ENCODE measurements at regions not wholly inside any gene's neighbourhood (a gene's known extent, or its start where the extent isn't known, plus 50 kb on each side); places are given as distances from the start of the nearest gene placed in this dataset.

DNA sequence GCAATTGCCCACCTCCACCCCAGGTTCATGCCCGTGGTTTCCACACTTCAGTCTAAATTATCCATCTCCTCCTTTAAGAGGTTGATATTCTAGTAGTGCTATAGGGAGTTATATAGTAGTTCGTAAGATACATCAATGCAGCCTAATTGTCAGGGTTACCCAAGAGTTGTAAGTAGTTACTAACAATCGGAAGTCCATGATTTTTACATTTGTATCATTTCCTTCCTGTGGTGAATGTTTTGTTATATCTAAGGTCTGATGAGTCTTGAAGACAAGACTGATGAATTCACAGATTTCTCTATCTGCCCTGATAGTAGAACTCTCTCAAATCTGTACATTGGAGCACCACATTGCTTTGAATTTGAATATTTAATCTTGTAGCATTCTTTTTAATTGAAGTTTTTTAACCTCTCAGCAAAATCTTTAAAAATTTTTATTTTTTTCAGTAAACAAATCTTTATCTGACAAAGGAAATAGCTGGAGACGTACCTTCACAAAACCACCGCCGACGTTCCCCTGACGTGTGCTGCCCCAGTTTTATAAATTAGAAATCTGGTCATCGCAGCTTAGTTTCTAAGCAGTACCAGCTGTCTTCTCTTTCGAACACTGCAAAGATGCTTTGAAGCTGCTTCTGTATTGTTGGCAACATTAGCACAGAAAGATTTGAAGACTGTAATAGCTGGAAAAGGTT, 264.5 kb downstream of the SOCS6 start:
- TF ChIP-seq REST (IDR thresholded peaks at IDR 0.05; ENCODE audit: low read depth) (no peak), NFIC (IDR thresholded peaks at IDR 0.05) (no peak), FOXM1 (IDR thresholded peaks at IDR 0.05; ENCODE audit: borderline replicate concordance, low read depth) (no peak), RAD21 (IDR thresholded peaks at IDR 0.05; ENCODE audit: low read depth) (no peak), EP300 (IDR thresholded peaks at IDR 0.05; ENCODE audit: borderline replicate concordance) (no peak), CREB1 (IDR thresholded peaks at IDR 0.05; ENCODE audit: low read depth) (no peak)

GRCh38 chr18:70536370-70537062, 247.7 kb downstream of the SOCS6 start:
- TF ChIP-seq EGR1 (IDR thresholded peaks at IDR 0.05): no peak
- no peak for TF ChIP-seq MAX (IDR thresholded peaks at IDR 0.05)
- TF ChIP-seq YY1 (IDR thresholded peaks at IDR 0.05; ENCODE audit: low read depth): no peak
- TF ChIP-seq USF1 (IDR thresholded peaks at IDR 0.05): no peak
- no peak for TF ChIP-seq CEBPB (IDR thresholded peaks at IDR 0.05)
- no peak for TF ChIP-seq CREB1 (IDR thresholded peaks at IDR 0.05; ENCODE audit: low read depth)
- TF ChIP-seq EP300 (IDR thresholded peaks at IDR 0.05; ENCODE audit: borderline replicate concordance): no peak
- no peak for TF ChIP-seq TAF1 (IDR thresholded peaks at IDR 0.05; ENCODE audit: low read depth)
- TF ChIP-seq FOXM1 (IDR thresholded peaks at IDR 0.05; ENCODE audit: borderline replicate concordance, low read depth): no peak
- TF ChIP-seq NFIC (IDR thresholded peaks at IDR 0.05): no peak
- TF ChIP-seq RAD21 (IDR thresholded peaks at IDR 0.05; ENCODE audit: low read depth): no peak
- TF ChIP-seq TCF12 (IDR thresholded peaks at IDR 0.05; ENCODE audit: low read depth): no peak
- no peak for TF ChIP-seq REST (IDR thresholded peaks at IDR 0.05; ENCODE audit: low read depth)
- no peak for TF ChIP-seq ZBTB7A (IDR thresholded peaks at IDR 0.05; ENCODE audit: low read depth)
- TF ChIP-seq TEAD4 (IDR thresholded peaks at IDR 0.05): no peak

DNA sequence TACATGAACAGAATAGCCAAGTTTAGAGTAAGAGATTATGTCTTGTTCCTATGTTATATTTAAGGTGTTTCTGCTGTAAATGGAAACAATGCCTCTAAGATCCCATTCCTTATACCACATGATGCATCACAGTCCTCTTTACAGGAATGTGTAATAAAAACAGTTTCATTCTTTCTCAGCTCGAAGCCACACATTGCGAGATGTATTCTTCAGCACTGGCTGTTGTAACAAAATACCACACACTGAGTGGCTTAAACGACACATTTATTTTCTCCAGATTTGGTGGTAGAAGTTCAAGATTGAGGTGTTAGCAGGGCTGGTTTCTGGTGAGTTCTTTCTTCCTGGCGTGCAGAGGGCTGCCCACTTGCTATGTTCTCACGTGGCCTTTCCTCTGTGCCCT, 246.2 kb downstream of the SOCS6 start:
- TF ChIP-seq EP300 (IDR thresholded peaks at IDR 0.05; ENCODE audit: borderline replicate concordance): no peak
- TF ChIP-seq USF1 (IDR thresholded peaks at IDR 0.05): no peak
- TF ChIP-seq TEAD4 (IDR thresholded peaks at IDR 0.05): no peak
- no peak for TF ChIP-seq YY1 (IDR thresholded peaks at IDR 0.05; ENCODE audit: low read depth)
- TF ChIP-seq MAX (IDR thresholded peaks at IDR 0.05): no peak
- TF ChIP-seq TAF1 (IDR thresholded peaks at IDR 0.05; ENCODE audit: low read depth): no peak
- no peak for TF ChIP-seq EGR1 (IDR thresholded peaks at IDR 0.05)
- TF ChIP-seq FOXM1 (IDR thresholded peaks at IDR 0.05; ENCODE audit: borderline replicate concordance, low read depth): no peak
- TF ChIP-seq TCF12 (IDR thresholded peaks at IDR 0.05; ENCODE audit: low read depth): no peak
- no peak for TF ChIP-seq CREB1 (IDR thresholded peaks at IDR 0.05; ENCODE audit: low read depth)
- no peak for TF ChIP-seq REST (IDR thresholded peaks at IDR 0.05; ENCODE audit: low read depth)
- no peak for TF ChIP-seq ZBTB7A (IDR thresholded peaks at IDR 0.05; ENCODE audit: low read depth)
- TF ChIP-seq CEBPB (IDR thresholded peaks at IDR 0.05): no peak
- no peak for TF ChIP-seq RAD21 (IDR thresholded peaks at IDR 0.05; ENCODE audit: low read depth)
- no peak for TF ChIP-seq NFIC (IDR thresholded peaks at IDR 0.05)

GRCh38 chr18:70523792-70524182, 234.9 kb downstream of the SOCS6 start:
- no peak for TF ChIP-seq NFIC (IDR thresholded peaks at IDR 0.05)
- TF ChIP-seq EP300 (IDR thresholded peaks at IDR 0.05; ENCODE audit: borderline replicate concordance): no peak
- TF ChIP-seq MAX (IDR thresholded peaks at IDR 0.05): no peak
- no peak for TF ChIP-seq REST (IDR thresholded peaks at IDR 0.05; ENCODE audit: low read depth)
- no peak for TF ChIP-seq TAF1 (IDR thresholded peaks at IDR 0.05; ENCODE audit: low read depth)

Data from Ishikawa (cell line).